ENCODE measurements at regions not wholly inside any gene's neighbourhood (a gene's known extent, or its start where the extent isn't known, plus 50 kb on each side); places are given as distances from the start of the nearest gene placed in this dataset.

- no peak for DNase-seq (ENCODE audit: low read depth)
- H3K4me3 ChIP-seq (ENCODE audit: control insufficient read depth, low read depth, low read length), result no peak overlapping the region
- no peak for TF ChIP-seq CTCF (IDR thresholded peaks at IDR 0.05; ENCODE audit: control insufficient read depth, insufficient read depth, low read depth, low read length, missing control alignments)
These were observed 295.3 kb upstream of the SLC24A2 start for GRCh38 chr9:20084125-20084524.

DNA sequence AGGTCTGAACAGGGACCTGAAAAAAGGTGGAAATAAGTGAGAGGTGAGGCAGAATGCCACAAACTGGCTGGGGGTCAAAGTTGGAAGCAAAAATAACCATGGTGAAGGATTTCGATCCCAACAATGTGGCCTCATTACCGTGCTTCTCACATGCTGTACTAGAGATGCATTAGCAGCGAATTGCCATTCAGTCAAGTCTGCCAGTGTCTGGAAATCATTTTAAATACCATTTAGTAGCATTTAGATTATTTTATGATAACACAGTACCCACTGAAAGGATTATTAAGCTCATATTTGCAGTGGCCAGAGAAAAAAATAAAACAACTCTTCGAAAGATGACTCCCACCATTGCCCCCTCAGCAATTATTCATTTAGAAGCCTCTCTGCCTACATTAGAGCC lies 294.6 kb upstream of the SLC24A2 start:
- no peak overlapping the region for H3K4me3 ChIP-seq (ENCODE audit: control insufficient read depth, low read depth, low read length)
- no peak for TF ChIP-seq CTCF (IDR thresholded peaks at IDR 0.05; ENCODE audit: control insufficient read depth, insufficient read depth, low read depth, low read length, missing control alignments)

GRCh38 chr9:20082831-20083230 lies 294.0 kb upstream of the SLC24A2 start:
- H3K4me3 ChIP-seq (ENCODE audit: control insufficient read depth, low read depth, low read length), result no peak overlapping the region
- no peak for DNase-seq (ENCODE audit: low read depth)
- no peak for TF ChIP-seq CTCF (IDR thresholded peaks at IDR 0.05; ENCODE audit: control insufficient read depth, insufficient read depth, low read depth, low read length, missing control alignments)

More for the DNA sequence above, 294.6 kb upstream of the SLC24A2 start:
- DNase-seq (ENCODE audit: low read depth), result no peak

- no peak for DNase-seq (ENCODE audit: low read depth)
- H3K4me3 ChIP-seq (ENCODE audit: control insufficient read depth, low read depth, low read length), result no peak overlapping the region
- TF ChIP-seq CTCF (IDR thresholded peaks at IDR 0.05; ENCODE audit: control insufficient read depth, insufficient read depth, low read depth, low read length, missing control alignments), result no peak
These were observed 293.6 kb upstream of the SLC24A2 start for GRCh38 chr9:20082406-20082805.

GRCh38 chr9:20078246-20078645 lies 289.4 kb upstream of the SLC24A2 start:
- TF ChIP-seq CTCF (IDR thresholded peaks at IDR 0.05; ENCODE audit: control insufficient read depth, insufficient read depth, low read depth, low read length, missing control alignments), result no peak
- H3K4me3 ChIP-seq (ENCODE audit: control insufficient read depth, low read depth, low read length), result no peak overlapping the region
- no peak for DNase-seq (ENCODE audit: low read depth)

- no peak overlapping the region for H3K4me3 ChIP-seq (ENCODE audit: control insufficient read depth, low read depth, low read length)
- no peak for DNase-seq (ENCODE audit: low read depth)
- TF ChIP-seq CTCF (IDR thresholded peaks at IDR 0.05; ENCODE audit: control insufficient read depth, insufficient read depth, low read depth, low read length, missing control alignments), result no peak
These were observed 285.5 kb upstream of the SLC24A2 start for GRCh38 chr9:20074291-20074690.

- no peak for TF ChIP-seq CTCF (IDR thresholded peaks at IDR 0.05; ENCODE audit: control insufficient read depth, insufficient read depth, low read depth, low read length, missing control alignments)
- no peak for DNase-seq (ENCODE audit: low read depth)
- no peak overlapping the region for H3K4me3 ChIP-seq (ENCODE audit: control insufficient read depth, low read depth, low read length)
These were observed 281.5 kb upstream of the SLC24A2 start for GRCh38 chr9:20070336-20070735.

Measured in AG09309 (cell line).